ENCODE measurements at regions not wholly inside any gene's neighbourhood (a gene's known extent, or its start where the extent isn't known, plus 50 kb on each side); places are given as distances from the start of the nearest gene placed in this dataset.

DNA sequence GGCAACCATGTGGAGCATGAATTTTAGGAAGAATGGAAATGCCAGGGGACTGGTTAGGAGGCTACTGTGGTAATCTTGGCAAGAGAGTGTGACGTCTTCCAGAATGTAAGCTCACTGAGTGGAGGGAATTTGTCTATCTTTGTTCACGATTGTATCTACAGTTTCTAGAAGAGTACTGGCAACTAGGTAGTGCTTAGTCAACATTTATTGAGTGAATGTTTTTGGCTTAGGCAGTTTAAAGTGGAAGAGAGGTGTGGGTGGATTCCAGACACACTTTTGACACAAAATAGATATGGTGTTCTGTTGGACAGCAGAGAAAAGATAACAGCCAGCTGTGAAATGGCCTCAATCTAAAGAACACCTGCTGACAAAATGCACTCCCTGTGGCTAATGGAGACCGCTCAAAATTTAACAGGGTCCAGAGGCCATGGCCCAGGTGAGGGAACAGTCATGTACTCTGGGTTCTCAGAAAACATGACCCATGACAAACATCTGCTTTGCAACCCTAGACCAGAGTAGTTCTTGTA is 139.3 kb downstream of the GPX5 start:
- H3K4me1 ChIP-seq: no peaks in the 10 kb centered on the region
- ATAC-seq: no peak
- 85 to 89% (median 86%) methylated on average over 3 of the region's 3 CpGs for WGBS, 3 donors
- H3K27me3 ChIP-seq (ENCODE audit: insufficient read depth in 3 of 3, low read length in 2 of 3): no peaks in the 10 kb centered on the region
- no peak overlapping the region for H3K27ac ChIP-seq
- intact Hi-C loops (cut with DNase I): no loop called here
- TF ChIP-seq, protein P1, sequence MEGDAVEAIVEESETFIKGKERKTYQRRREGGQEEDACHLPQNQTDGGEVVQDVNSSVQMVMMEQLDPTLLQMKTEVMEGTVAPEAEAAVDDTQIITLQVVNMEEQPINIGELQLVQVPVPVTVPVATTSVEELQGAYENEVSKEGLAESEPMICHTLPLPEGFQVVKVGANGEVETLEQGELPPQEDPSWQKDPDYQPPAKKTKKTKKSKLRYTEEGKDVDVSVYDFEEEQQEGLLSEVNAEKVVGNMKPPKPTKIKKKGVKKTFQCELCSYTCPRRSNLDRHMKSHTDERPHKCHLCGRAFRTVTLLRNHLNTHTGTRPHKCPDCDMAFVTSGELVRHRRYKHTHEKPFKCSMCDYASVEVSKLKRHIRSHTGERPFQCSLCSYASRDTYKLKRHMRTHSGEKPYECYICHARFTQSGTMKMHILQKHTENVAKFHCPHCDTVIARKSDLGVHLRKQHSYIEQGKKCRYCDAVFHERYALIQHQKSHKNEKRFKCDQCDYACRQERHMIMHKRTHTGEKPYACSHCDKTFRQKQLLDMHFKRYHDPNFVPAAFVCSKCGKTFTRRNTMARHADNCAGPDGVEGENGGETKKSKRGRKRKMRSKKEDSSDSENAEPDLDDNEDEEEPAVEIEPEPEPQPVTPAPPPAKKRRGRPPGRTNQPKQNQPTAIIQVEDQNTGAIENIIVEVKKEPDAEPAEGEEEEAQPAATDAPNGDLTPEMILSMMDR (IDR thresholded peaks at IDR 0.05): no peak
- no peak for DNase-seq
- no peaks in the 10 kb centered on the region for H3K36me3 ChIP-seq (ENCODE audit: insufficient read depth in 1 of 2, low read depth in 1 of 2)
- no peak overlapping the region for H3K4me3 ChIP-seq
- no peaks in the 10 kb centered on the region for H3K9me3 ChIP-seq

DNA sequence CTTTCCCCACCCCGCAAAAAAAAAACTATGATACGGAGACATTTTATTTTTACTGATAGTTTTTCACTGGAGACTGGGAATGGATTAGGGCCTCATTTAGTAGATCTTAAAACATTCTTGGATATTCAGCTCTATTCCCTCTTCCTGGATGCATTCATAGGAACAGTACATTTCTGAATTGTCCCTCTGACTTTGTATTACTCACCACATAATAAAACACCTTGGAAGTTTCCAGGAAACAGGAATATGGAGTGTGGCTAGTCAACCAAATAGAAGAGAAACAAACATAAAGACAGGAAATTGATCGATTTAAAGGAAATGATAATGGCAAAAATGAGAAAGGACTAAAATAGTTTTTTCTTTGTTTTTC is 147.7 kb downstream of the GPX5 start:
- ATAC-seq: no peak
- Histone ChIP-seq H3K4me3 (no peak overlapping the region), H3K4me1 (no peaks in the 10 kb centered on the region), H3K27ac (no peak overlapping the region), H3K27me3 (ENCODE audit: insufficient read depth in 3 of 3, low read length in 2 of 3) (peaks cover 3 to 52% (median 7%) of the 10 kb centered on the region in 3 donors), H3K36me3 (ENCODE audit: insufficient read depth in 1 of 2, low read depth in 1 of 2) (no peaks in the 10 kb centered on the region), H3K9me3 (no peaks in the 10 kb centered on the region)
- no peak for DNase-seq
- TF ChIP-seq, protein P1 (IDR thresholded peaks at IDR 0.05): no peak
- 60 to 66% (median 60%) methylated on average over 3 of the region's 3 CpGs for WGBS, 3 donors
- intact Hi-C loops (cut with DNase I): no loop called here

DNA sequence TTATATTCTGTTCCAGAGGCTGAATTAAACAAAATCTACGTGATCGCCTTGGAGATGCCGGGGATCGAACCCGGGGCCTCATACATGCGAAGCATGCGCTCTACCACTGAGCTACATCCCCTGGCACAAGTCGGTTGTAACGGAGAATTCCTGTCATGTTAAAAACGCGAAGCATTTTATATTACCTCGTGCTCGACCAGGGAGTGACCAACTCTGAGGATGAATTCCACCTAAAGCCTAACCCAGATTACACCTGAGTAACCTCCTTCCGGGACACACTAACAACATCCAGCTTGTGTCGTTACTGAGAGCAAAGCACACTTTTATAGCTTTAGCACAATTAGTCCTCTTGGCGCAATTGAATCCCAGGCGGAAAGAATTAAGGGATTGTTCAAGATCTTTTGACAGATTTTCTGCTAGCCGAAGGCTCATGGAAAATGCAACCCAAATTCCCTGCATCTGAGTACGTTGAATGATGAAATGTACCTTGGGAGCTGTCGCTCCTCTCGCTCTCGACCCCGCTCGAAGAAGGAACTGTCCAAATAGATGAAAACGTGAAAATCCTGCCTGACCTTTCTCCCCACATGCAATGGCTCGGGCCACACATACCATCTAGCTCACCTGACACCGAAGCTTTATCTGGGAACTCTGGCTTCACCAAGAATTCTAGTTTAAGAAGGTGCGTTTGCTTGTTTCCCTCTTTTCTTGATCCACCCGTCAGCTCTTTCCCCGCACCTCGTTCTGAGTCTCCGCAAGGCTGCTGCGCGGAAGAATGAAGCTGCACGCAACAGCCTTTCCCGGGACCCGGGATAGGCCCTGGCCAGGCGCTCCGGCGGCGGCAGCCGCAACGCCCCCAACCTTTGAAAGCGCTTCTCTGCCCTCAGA is 148.3 kb downstream of the GPX5 start:
- Histone ChIP-seq H3K9me3 (no peaks in the 10 kb centered on the region), H3K27me3 (ENCODE audit: insufficient read depth in 3 of 3, low read length in 2 of 3) (peaks cover 3 to 52% (median 7%) of the 10 kb centered on the region in 3 donors), H3K36me3 (ENCODE audit: insufficient read depth in 1 of 2, low read depth in 1 of 2) (no peaks in the 10 kb centered on the region), H3K27ac (no peak overlapping the region), H3K4me1 (no peaks in the 10 kb centered on the region), H3K4me3 (peak overlapping the region; percentile 19)
- intact Hi-C loops (cut with DNase I): no loop called here
- DNase-seq: no peak
- no peak for ATAC-seq
- WGBS, 3 donors: 2 to 3% (median 2%) methylated on average over 44 of the region's 44 CpGs
- TF ChIP-seq, protein P1 (IDR thresholded peaks at IDR 0.05): no peak

DNA sequence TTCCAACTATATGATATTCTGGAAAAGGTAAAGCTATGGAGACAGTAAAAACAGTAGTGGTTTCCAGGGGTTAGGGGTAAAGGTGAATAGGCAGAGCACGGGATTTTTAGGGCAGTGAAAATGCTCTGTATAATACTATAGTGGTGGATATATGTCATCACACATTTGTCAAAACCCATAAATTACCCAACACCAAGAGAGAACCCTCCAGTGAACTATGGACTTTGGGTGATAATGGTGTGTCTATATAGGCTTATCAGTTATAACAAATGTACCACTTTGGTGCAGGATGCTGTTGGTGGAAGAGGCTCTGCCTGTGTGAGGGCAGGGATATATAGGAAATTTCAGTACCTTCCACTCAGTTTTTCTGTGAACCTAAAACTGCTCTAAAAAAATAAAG is 149.9 kb downstream of the GPX5 start:
- WGBS, 3 donors: 76 to 92% (median 83%) methylated on average over 1 of the region's 1 CpG
- Histone ChIP-seq H3K4me1 (no peaks in the 10 kb centered on the region), H3K36me3 (ENCODE audit: insufficient read depth in 1 of 2, low read depth in 1 of 2) (no peaks in the 10 kb centered on the region), H3K9me3 (no peaks in the 10 kb centered on the region), H3K4me3 (no peak overlapping the region), H3K27me3 (ENCODE audit: insufficient read depth in 3 of 3, low read length in 2 of 3) (peaks cover 3 to 54% (median 7%) of the 10 kb centered on the region in 3 donors), H3K27ac (no peak overlapping the region)
- DNase-seq (no peak), ATAC-seq (no peak)
- TF ChIP-seq, protein P1 (IDR thresholded peaks at IDR 0.05): no peak
- intact Hi-C loops (cut with DNase I): no loop called here

All from psoas muscle (tissue), 7 donors.